GM18508 (cell line): ENCODE measurements at regions not wholly inside any gene's neighbourhood (a gene's known extent, or its start where the extent isn't known, plus 50 kb on each side); places are given as distances from the start of the nearest gene placed in this dataset.
"Not testable (repeated sequence)": the region's sequence is repeated elsewhere in the genome, so short reads cannot be mapped to it uniquely, and the experiment has no call there.

Source experiments
- ATAC-seq: cut with Tn5 transposase; IDR thresholded peaks from one replicate; pipeline ENCODE4 v1.9.1; 2021; ENCODE audit warnings: moderate number of reproducible peaks; ENCODE audit not compliant: insufficient read depth, unreplicated experiment

GRCh38 chr4:177161781-177162180, 147.9 kb upstream of the NEIL3 start:
- no peak for ATAC-seq

- no peak for ATAC-seq
These were observed 146.1 kb upstream of the NEIL3 start for GRCh38 chr4:177163532-177163931.

DNA sequence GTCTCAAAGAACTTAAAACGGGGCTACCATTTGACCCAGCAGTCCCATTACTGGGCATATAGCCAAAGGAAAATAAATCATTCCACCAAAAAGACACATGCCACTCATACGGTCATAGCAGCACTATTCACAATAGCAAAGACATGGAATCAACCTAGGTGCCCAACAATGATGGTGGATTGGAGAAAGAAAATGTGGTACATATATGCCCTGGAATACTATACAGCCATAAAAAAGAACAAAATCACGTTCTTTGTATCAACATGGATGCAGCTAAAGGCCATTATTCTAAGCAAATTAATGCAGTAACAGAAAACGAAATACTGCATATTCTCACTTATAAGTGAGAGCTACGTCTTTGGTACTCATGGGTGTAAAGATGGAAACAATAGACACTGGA, 138.1 kb upstream of the NEIL3 start:
- no peak for ATAC-seq

DNA sequence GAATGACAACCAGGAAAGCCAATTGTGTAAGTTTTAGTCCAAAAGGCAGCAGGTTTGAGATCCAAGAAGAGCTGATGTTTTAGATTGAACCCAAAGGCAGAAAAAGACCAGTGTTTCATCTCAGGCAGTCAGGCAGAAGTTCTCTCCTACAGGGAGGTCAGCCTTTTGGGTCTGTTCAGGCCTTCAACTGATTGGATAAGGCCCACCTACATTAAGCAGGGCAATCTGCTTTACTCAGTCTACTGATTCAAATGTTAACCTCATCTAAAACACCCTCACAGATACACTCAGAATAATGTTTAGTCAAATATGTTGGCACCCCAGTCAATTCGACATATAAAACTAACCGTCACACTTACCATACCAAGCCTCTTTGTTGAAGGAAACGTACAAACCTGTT, 134.2 kb upstream of the NEIL3 start:
- ATAC-seq = no peak

DNA sequence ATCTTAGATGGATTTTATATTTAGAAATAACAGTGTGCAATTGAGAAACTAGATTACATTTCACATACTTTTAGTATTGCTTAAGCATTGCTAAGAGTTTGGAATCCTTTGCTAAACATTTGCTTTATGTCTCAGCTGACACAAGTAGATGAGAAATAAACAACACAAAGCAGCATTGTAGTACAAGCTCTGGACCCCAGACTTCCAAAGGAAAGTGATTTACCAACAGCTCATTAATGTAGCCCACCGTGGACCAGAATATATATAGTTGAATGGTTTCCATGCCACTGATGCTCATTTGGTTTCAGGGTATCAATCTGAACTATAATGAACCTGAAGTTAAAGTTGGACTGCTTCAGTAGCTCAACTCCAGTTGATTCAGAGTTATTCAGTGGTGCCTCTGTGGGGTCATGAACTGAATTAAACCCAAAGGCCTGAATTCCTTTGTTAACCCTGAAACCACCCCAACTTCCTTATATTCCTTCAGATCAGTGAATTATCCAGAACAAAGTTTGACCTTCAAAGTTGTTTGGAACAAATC, 132.1 kb upstream of the NEIL3 start:
- ATAC-seq = no peak

DNA sequence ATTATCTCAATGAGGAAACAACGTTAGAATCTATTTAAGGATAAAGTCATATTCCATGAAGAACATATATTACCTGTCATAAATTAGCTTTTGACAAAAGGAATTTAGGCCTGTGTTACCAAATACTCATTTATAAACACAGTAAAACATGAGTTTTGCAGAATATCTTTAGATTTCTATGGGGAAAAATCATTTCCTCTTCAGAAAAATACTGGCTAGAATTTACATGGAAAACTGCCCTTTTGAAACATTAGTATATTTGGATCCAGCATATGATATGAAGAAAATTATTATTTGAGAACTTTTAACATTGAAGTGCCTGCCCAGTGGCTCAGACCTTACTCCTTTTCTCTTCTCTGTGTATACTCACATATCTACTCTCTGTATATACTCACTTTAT, 131.4 kb upstream of the NEIL3 start:
- ATAC-seq = no peak

- no peak for ATAC-seq
These were observed 127.5 kb upstream of the NEIL3 start for GRCh38 chr4:177182166-177182565.

- no peak for ATAC-seq
These were observed 126.9 kb upstream of the NEIL3 start for GRCh38 chr4:177182728-177183127.

- ATAC-seq = no peak
These were observed 124.5 kb upstream of the NEIL3 start for GRCh38 chr4:177185151-177185550.

- ATAC-seq = no peak
These were observed 124.1 kb upstream of the NEIL3 start for GRCh38 chr4:177185579-177185978.

GRCh38 chr4:177187371-177187770, 122.3 kb upstream of the NEIL3 start:
- no peak for ATAC-seq

DNA sequence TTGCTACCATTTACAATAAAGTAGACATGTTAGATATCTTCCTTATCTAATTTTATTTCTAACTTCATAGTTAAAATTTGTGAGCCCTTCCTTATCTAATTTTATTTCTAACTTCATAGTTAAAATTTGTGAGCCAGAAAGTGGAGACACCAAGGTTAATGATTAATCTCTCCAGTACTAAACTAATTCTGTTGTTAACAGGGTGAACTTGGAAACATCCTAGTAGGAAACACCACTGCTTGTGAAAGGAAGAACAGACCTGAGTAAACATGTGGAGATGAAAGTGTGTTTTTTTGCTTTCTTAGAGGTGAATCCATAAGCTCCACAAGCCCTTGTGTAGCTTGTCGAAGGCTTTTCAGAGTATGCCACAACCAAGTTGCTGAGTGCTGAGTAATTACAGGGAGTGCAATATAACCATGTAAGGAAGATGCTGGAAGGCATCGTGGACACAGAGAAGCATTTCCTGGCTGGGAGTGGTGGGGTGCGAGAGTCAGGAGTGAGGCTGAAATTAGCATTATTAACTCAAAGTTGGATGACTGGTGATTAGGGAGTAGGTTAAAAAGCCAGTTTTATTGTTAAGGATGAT, 118.6 kb upstream of the NEIL3 start:
- ATAC-seq = no peak

GRCh38 chr4:177191586-177191985, 118.1 kb upstream of the NEIL3 start:
- no peak for ATAC-seq

GRCh38 chr4:177191991-177192390, 117.7 kb upstream of the NEIL3 start:
- ATAC-seq = no peak

- not testable (repeated sequence) for ATAC-seq
These were observed 116.5 kb upstream of the NEIL3 start for GRCh38 chr4:177193024-177193715.

DNA sequence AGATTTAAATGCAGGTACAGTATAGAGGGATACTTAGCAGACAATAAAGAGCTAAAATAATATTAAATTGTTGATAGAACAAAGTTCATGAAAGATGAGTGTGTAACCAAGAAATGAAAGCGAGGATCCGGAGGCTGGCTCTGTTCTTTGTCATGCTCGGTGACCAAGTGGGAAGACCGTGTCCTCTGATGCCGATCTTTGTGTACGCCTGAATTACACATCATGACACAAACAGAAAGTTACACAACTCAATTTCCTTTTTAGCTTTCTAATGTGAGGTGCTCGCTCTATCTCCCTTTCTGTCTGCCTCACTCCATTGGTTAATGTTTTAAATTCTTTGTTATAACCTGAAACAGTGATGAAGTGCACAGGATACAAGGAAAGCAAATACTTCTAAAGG, 114.8 kb upstream of the NEIL3 start:
- ATAC-seq = no peak

- ATAC-seq = no peak
These were observed 113.1 kb upstream of the NEIL3 start for GRCh38 chr4:177196615-177197014.

DNA sequence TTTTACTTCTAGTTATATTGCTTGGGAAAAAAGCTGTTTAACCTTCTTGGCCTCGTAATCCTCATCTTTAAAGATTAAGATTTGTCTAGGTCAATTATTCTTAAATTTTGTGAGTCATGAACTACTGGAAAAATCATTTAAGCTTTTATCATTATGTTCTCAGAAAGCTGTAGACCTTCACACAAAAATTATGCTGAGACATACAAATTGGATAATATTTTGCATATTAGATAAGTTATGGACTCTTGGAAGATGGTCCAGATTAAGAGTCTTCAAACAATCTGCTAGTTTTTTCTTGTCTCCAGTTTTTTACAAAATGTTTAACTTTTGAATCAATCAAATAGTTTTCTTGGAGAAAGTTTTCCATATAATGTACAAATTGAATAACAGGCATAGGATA, 108.1 kb upstream of the NEIL3 start:
- no peak for ATAC-seq

DNA sequence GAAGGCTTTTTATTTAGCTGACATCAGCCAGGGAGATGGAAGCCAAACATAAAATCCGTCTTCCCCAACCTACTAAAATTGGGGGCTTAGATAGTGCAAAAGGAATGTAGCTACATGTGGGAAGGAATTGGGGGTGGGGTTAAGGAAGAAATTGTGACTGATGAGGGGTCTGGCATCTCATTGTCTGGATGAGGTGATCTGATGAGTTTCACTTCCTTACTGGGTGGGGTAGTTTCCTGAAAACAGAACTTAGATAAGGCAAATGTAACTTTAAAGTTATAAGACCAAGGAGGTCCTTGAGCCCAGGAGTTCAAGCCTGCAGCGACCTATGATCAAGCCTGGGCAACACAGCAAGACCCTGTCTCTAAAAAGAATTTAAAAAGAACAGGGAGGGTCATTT, 105.5 kb upstream of the NEIL3 start:
- ATAC-seq = no peak

GRCh38 chr4:177214935-177215334, 94.7 kb upstream of the NEIL3 start:
- no peak for ATAC-seq

- no peak for ATAC-seq
These were observed 89.3 kb upstream of the NEIL3 start for GRCh38 chr4:177220376-177220775.

GRCh38 chr4:177222781-177223180, 86.9 kb upstream of the NEIL3 start:
- ATAC-seq = no peak
